CD14-positive monocyte (primary cell): ENCODE measurements at regions not wholly inside any gene's neighbourhood (a gene's known extent, or its start where the extent isn't known, plus 50 kb on each side); places are given as distances from the start of the nearest gene placed in this dataset.

Experiments used
- DNase-seq, 3 donors: peaks; one replicate each; pipeline ENCODE4 v3.0.0-alpha.2; 2011 to 2022
- H2AFZ ChIP-seq: 2 replicates; pipeline ENCODE4 v1.6.0; 2012; ENCODE audit warnings: mild to moderate bottlenecking, low read depth, low read length, inconsistent platforms; ENCODE audit not compliant: insufficient read depth, poor library complexity, severe bottlenecking
- H3K27ac ChIP-seq, 2 donors: 1 replicate in 1 of 2; 2 replicates in 1 of 2; pipeline ENCODE4 v1.5.1; 2012 to 2013; ENCODE audit warnings: low read length in 2 of 2, control low read depth in 1 of 2, inconsistent platforms in 1 of 2, low read depth in 1 of 2, mild to moderate bottlenecking in 1 of 2
- H3K27me3 ChIP-seq, 2 donors: one replicate each; pipeline versions ENCODE4 v1.6.0 to v1.6.1; 2011 to 2013; ENCODE audit warnings: low read length in 2 of 2; ENCODE audit not compliant: control insufficient read depth in 2 of 2, insufficient read depth in 2 of 2
- H3K36me3 ChIP-seq, 2 donors: replicated peaks in 1 of 2; 1 replicate in 1 of 2; 2 replicates in 1 of 2; pipeline versions ENCODE4 v1.5.1 to v1.6.1; 2012 to 2013; ENCODE audit warnings: low read length in 2 of 2, control low read depth in 1 of 2, inconsistent platforms in 1 of 2, mild to moderate bottlenecking in 1 of 2; ENCODE audit not compliant: insufficient read depth in 2 of 2, control insufficient read depth in 1 of 2
- H3K4me1 ChIP-seq, 2 donors: 1 replicate in 1 of 2; 2 replicates in 1 of 2; pipeline versions ENCODE4 v1.5.1 to v1.6.1; 2012 to 2013; ENCODE audit warnings: low read length in 2 of 2, control low read depth in 1 of 2, inconsistent platforms in 1 of 2, mild to moderate bottlenecking in 1 of 2, moderate library complexity in 1 of 2; ENCODE audit not compliant: insufficient read depth in 2 of 2, control insufficient read depth in 1 of 2
- H3K4me2 ChIP-seq: replicated peaks from 2 replicates; pipeline ENCODE3; 2012; ENCODE audit warnings: low read length, moderate library complexity, mild to moderate bottlenecking; ENCODE audit not compliant: poor library complexity, severe bottlenecking; ENCODE audit errors: extremely low read depth
- H3K4me3 ChIP-seq, 3 experiments: fragments of 200-600 bp in 1 of 3; sonication (generic) in 1 of 3; replicated peaks in 1 of 3; 1 replicate in 2 of 3; 2 replicates in 1 of 3; pipeline ENCODE4 v1.5.1; 2011 to 2013; ENCODE audit warnings: low read length in 3 of 3, mild to moderate bottlenecking in 3 of 3, control low read depth in 2 of 3, low read depth in 2 of 3, inconsistent platforms in 1 of 3, moderate library complexity in 1 of 3
- H3K79me2 ChIP-seq: 2 replicates; pipeline ENCODE4 v1.6.0; 2012; ENCODE audit warnings: mild to moderate bottlenecking, control low read depth, inconsistent platforms, low read length, moderate library complexity; ENCODE audit not compliant: insufficient read depth
- H3K9ac ChIP-seq: 2 replicates; pipeline ENCODE4 v1.6.0; 2017; ENCODE audit warnings: low read length, mild to moderate bottlenecking; ENCODE audit not compliant: insufficient read depth, poor library complexity, severe bottlenecking
- H3K9me3 ChIP-seq, 2 donors: replicated peaks in 1 of 2; 1 replicate in 1 of 2; 2 replicates in 1 of 2; pipeline versions ENCODE4 v1.5.1 to v1.6.1; 2012 to 2013; ENCODE audit warnings: low read length in 2 of 2, control low read depth in 1 of 2; ENCODE audit not compliant: control insufficient read depth in 1 of 2, insufficient read depth in 1 of 2
- H4K20me1 ChIP-seq: 2 replicates; pipeline ENCODE4 v1.6.0; 2012; ENCODE audit warnings: mild to moderate bottlenecking, low read length, control low read depth, moderate library complexity; ENCODE audit not compliant: insufficient read depth
- H3K27ac Mint-ChIP-seq, 7 donors: one replicate each; pipeline ENCODE4 v1.8.0; 2020; ENCODE audit warnings: mild to moderate bottlenecking in 7 of 7, mixed read lengths in 7 of 7, moderate library complexity in 6 of 7, inconsistent platforms in 2 of 7
- H3K27me3 Mint-ChIP-seq, 3 donors: one replicate each; pipeline ENCODE4 v1.8.0; 2021 to 2022; ENCODE audit warnings: low read depth in 3 of 3, mild to moderate bottlenecking in 3 of 3, mixed read lengths in 3 of 3, moderate library complexity in 3 of 3, inconsistent platforms in 1 of 3
- H3K36me3 Mint-ChIP-seq, 2 donors: one replicate each; pipeline ENCODE4 v1.8.0; 2020; ENCODE audit warnings: mixed read lengths in 2 of 2, inconsistent platforms in 1 of 2, mild to moderate bottlenecking in 1 of 2
- H3K4me1 Mint-ChIP-seq: one replicate; pipeline ENCODE4 v1.8.0; 2020; ENCODE audit warnings: mild to moderate bottlenecking, mixed read lengths
- H3K4me3 Mint-ChIP-seq, 2 donors: one replicate each; pipeline ENCODE4 v1.8.0; 2020; ENCODE audit warnings: mild to moderate bottlenecking in 2 of 2, mixed read lengths in 2 of 2, moderate library complexity in 1 of 2
- H3K9me3 Mint-ChIP-seq, 7 donors: one replicate each; pipeline ENCODE4 v1.8.0; 2020 to 2022; ENCODE audit warnings: mixed read lengths in 7 of 7, mild to moderate bottlenecking in 6 of 7, moderate library complexity in 6 of 7, inconsistent platforms in 2 of 7
- WGBS: methylation state at CpG from one replicate; pipeline ENCODE4 v1.1.5; 2013; ENCODE audit warnings: missing lambda C conversion rate; ENCODE audit not compliant: insufficient coverage; 5-methylcytosine and 5-hydroxymethylcytosine counted together
- intact Hi-C, 2 donors: fragments of 100-400 bp; cut with micrococcal nuclease; formaldehyde crosslinking; loops; one replicate each; pipeline versions ENCODE4 v1.15.0 to v1.15.1; 2023
- TF ChIP-seq, protein P1 (sequence below): fragments of 200-600 bp; IDR thresholded peaks from one replicate; pipeline ENCODE4 v1.8.0; 2022; ENCODE audit warnings: antibody characterized with exemption, mild to moderate bottlenecking

DNA sequence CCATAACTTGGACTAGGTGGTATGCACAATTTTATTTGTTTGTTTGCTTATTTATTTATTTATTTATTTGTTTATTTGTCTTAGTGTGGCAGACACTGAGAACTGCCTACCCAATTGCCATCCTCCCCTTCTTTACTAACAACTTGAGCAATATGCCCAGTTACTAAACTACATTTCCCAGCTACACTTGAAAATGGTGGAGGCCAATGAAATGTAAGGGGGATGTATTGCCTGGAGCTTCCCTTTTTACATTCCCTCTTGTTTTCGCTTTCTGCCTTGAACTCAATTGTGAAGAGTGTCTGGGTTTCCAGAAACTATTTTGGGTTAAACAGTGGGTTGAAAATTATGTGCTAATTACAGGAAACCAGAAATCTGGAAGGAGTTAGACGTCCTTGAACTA is 152.7 kb upstream of the FKBP1C start:
- DNase-seq = no peak
- Histone ChIP-seq H3K27me3 (no peaks in the 10 kb centered on the region), H3K9me3 (peaks cover 0 to 9% of the 10 kb centered on the region in 2 donors), H3K9ac (no peak overlapping the region), H3K4me2 (no peak overlapping the region), H3K79me2 (no peaks in the 10 kb centered on the region), H2AFZ (no peak overlapping the region), H3K4me1 (no peaks in the 10 kb centered on the region), H3K4me3 (no peak overlapping the region), H4K20me1 (no peaks in the 10 kb centered on the region), H3K27ac (no peak overlapping the region), H3K36me3 (no peaks in the 10 kb centered on the region)
- TF ChIP-seq, protein P1, sequence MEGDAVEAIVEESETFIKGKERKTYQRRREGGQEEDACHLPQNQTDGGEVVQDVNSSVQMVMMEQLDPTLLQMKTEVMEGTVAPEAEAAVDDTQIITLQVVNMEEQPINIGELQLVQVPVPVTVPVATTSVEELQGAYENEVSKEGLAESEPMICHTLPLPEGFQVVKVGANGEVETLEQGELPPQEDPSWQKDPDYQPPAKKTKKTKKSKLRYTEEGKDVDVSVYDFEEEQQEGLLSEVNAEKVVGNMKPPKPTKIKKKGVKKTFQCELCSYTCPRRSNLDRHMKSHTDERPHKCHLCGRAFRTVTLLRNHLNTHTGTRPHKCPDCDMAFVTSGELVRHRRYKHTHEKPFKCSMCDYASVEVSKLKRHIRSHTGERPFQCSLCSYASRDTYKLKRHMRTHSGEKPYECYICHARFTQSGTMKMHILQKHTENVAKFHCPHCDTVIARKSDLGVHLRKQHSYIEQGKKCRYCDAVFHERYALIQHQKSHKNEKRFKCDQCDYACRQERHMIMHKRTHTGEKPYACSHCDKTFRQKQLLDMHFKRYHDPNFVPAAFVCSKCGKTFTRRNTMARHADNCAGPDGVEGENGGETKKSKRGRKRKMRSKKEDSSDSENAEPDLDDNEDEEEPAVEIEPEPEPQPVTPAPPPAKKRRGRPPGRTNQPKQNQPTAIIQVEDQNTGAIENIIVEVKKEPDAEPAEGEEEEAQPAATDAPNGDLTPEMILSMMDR = no peak
- Mint-ChIP-seq H3K36me3 (no peaks in the 10 kb centered on the region), H3K27me3 (peaks cover 0 to 1% (median 0%) of the 10 kb centered on the region in 3 donors), H3K4me3 (no peak overlapping the region), H3K4me1 (no peaks in the 10 kb centered on the region), H3K27ac (no peak overlapping the region), H3K9me3 (peaks cover 2 to 17% (median 4%) of the 10 kb centered on the region in 7 donors)
- intact Hi-C loops = no loop called here
- no CpG with 5 or more reads among the region's 2 CpGs for WGBS

DNA sequence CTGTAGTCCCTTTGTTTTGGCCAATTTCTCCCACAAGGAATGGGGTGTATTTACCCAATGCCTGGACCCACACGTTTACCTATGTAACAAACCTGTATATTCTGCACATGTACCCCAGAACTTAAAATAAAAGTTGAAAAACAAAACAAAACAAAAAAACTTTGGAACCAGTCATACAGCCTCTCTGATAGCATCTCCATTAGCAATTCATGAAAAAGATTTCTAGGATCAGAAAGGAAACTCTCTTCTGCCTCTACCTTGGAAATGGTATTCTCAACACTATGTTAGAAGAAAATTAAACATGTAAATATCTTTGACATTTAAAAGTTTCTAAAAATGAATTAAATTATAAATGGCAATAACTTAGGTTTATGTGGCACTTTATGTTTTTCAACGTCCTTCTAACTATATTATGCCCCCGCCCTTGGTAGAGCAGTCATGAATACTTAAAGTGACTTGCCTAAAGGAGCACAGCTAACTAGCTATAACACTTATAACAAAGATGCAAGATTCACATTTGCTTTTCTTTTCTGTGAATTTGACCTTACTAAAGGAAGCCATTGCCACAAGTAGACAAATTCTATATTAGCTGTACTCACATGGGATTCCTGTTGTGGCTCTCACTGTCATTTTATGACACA is 147.5 kb upstream of the FKBP1C start:
- H3K4me2 ChIP-seq = no peak overlapping the region
- intact Hi-C loops = no loop called here
- WGBS = 92% methylated on average over 2 of the region's 3 CpGs
- H3K27ac ChIP-seq = no peak overlapping the region
- peaks cover 0 to 13% (median 2%) of the 10 kb centered on the region in 7 donors for H3K9me3 Mint-ChIP-seq
- H3K27me3 ChIP-seq = no peaks in the 10 kb centered on the region
- TF ChIP-seq, protein P1 = no peak
- DNase-seq = no peak
- H3K27ac Mint-ChIP-seq = no peak overlapping the region
- H3K9me3 ChIP-seq = peaks cover 0 to 8% of the 10 kb centered on the region in 2 donors
- no peak overlapping the region for H2AFZ ChIP-seq
- H3K4me1 ChIP-seq = no peaks in the 10 kb centered on the region
- H3K4me3 ChIP-seq = no peak overlapping the region
- H3K4me1 Mint-ChIP-seq = no peaks in the 10 kb centered on the region
- H4K20me1 ChIP-seq = no peaks in the 10 kb centered on the region
- H3K27me3 Mint-ChIP-seq = no peaks in the 10 kb centered on the region
- H3K36me3 ChIP-seq = no peaks in the 10 kb centered on the region
- no peaks in the 10 kb centered on the region for H3K36me3 Mint-ChIP-seq
- no peaks in the 10 kb centered on the region for H3K79me2 ChIP-seq
- no peak overlapping the region for H3K4me3 Mint-ChIP-seq
- no peak overlapping the region for H3K9ac ChIP-seq
